OCI-LY7 (cell line): ENCODE measurements at regions not wholly inside any gene's neighbourhood (a gene's known extent, or its start where the extent isn't known, plus 50 kb on each side); places are given as distances from the start of the nearest gene placed in this dataset.

Experiments
- EZH2phosphoT487 ChIP-seq: fragments of 200-600 bp; sonication (generic); IDR thresholded peaks from 2 replicates; pipeline ENCODE4 v1.6.1; 2018; ENCODE audit warnings: low read depth, borderline replicate concordance, mild to moderate bottlenecking, mixed run types, antibody characterized with exemption, low read length, moderate library complexity, mixed read lengths
- TF ChIP-seq, protein P1 (sequence below): fragments of 200-600 bp; sonication (generic); conservative IDR thresholded peaks from 2 replicates; pipeline ENCODE4 v1.5.1; 2014; ENCODE audit warnings: mild to moderate bottlenecking, antibody characterized with exemption, low read length, moderate library complexity, mixed read lengths

- TF ChIP-seq, protein P1, sequence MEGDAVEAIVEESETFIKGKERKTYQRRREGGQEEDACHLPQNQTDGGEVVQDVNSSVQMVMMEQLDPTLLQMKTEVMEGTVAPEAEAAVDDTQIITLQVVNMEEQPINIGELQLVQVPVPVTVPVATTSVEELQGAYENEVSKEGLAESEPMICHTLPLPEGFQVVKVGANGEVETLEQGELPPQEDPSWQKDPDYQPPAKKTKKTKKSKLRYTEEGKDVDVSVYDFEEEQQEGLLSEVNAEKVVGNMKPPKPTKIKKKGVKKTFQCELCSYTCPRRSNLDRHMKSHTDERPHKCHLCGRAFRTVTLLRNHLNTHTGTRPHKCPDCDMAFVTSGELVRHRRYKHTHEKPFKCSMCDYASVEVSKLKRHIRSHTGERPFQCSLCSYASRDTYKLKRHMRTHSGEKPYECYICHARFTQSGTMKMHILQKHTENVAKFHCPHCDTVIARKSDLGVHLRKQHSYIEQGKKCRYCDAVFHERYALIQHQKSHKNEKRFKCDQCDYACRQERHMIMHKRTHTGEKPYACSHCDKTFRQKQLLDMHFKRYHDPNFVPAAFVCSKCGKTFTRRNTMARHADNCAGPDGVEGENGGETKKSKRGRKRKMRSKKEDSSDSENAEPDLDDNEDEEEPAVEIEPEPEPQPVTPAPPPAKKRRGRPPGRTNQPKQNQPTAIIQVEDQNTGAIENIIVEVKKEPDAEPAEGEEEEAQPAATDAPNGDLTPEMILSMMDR: no peak
- no peak for TF ChIP-seq EZH2phosphoT487
Observed at GRCh38 chr1:21361506-21361905, 71.2 kb upstream of the ECE1 start.
